H1 (cell line): ENCODE measurements at regions not wholly inside any gene's neighbourhood (a gene's known extent, or its start where the extent isn't known, plus 50 kb on each side); places are given as distances from the start of the nearest gene placed in this dataset.

Source experiments
- CTCF ChIA-PET: fragments of 300-600 bp; sonication (Branson Sonifier 250); formaldehyde crosslinking; loops from one replicate; lab custom pipeline; 2021; ENCODE audit not compliant: partially characterized antibody; lab: Charles Lee
- POLR2A ChIA-PET: fragments of 300-600 bp; sonication (Branson Sonifier 250); formaldehyde crosslinking; loops from one replicate; lab custom pipeline; 2021; ENCODE audit warnings: inconsistent platforms; ENCODE audit not compliant: partially characterized antibody; lab: Charles Lee
- DNase-seq, 2 experiments: peaks; one replicate each; pipeline versions ENCODE4 v3.0.0 to v3.0.0-alpha.2; 2010 to 2022; ENCODE audit warnings: low spot score in 2 of 2, low read depth in 1 of 2, mixed read lengths in 1 of 2
- FAIRE-seq: peaks from 2 replicates; lab custom pipeline; 2011; peaks lifted over from hg19 to GRCh38; lab: Jason Lieb, UNC
- H2AFZ ChIP-seq: 2 replicates; pipeline ENCODE4 v1.8.1; 2012; ENCODE audit warnings: low read length, inconsistent platforms
- H2AK5ac ChIP-seq: 2 replicates; pipeline ENCODE4 v1.6.1; 2013; ENCODE audit warnings: low read depth, low read length
- H2BK120ac ChIP-seq: replicated peaks from 2 replicates; pipeline ENCODE3; 2013; ENCODE audit warnings: low read depth, low read length, inconsistent platforms
- H2BK12ac ChIP-seq: 2 replicates; pipeline ENCODE4 v1.6.1; 2013; ENCODE audit warnings: low read depth, low read length
- H2BK15ac ChIP-seq: 2 replicates; pipeline ENCODE4 v1.6.1; 2013; ENCODE audit warnings: low read length
- H2BK20ac ChIP-seq: 2 replicates; pipeline ENCODE4 v1.6.1; 2013; ENCODE audit warnings: low read length
- H2BK5ac ChIP-seq: 2 replicates; pipeline ENCODE4 v1.6.1; 2013; ENCODE audit warnings: low read depth, low read length
- H3K14ac ChIP-seq: 2 replicates; pipeline ENCODE4 v1.6.1; 2013; ENCODE audit warnings: inconsistent platforms; ENCODE audit not compliant: insufficient read length
- H3K18ac ChIP-seq: 2 replicates; pipeline ENCODE4 v1.6.1; 2013; ENCODE audit warnings: low read length; ENCODE audit errors: extremely low read depth
- H3K23ac ChIP-seq: 2 replicates; pipeline ENCODE4 v1.6.1; 2013; ENCODE audit warnings: inconsistent platforms; ENCODE audit not compliant: insufficient read length
- H3K23me2 ChIP-seq: 2 replicates; pipeline ENCODE4 v1.6.1; 2013; ENCODE audit warnings: low read depth, low read length
- H3K27ac ChIP-seq: 2 replicates; pipeline ENCODE4 v1.6.1; 2011; ENCODE audit warnings: low read depth, low read length, inconsistent platforms
- H3K27me3 ChIP-seq, 4 experiments: replicated peaks in 1 of 4; 1 replicate in 1 of 4; 2 replicates in 3 of 4; pipeline versions ENCODE4 v1.6.1 to v1.8.1; 2011 to 2013; ENCODE audit warnings: low read length in 3 of 4, mild to moderate bottlenecking in 3 of 4, inconsistent platforms in 2 of 4, mixed read lengths in 2 of 4, moderate library complexity in 1 of 4; ENCODE audit not compliant: control insufficient read depth in 3 of 4, insufficient read depth in 3 of 4; ENCODE audit errors: extremely low read depth in 1 of 4
- H3K36me3 ChIP-seq, 4 experiments: 2 replicates each; pipeline versions ENCODE4 v1.6.1 to v1.8.1; 2011 to 2013; ENCODE audit warnings: mild to moderate bottlenecking in 4 of 4, low read length in 3 of 4, moderate library complexity in 2 of 4, control low read depth in 1 of 4, inconsistent platforms in 1 of 4; ENCODE audit not compliant: insufficient read depth in 4 of 4, control insufficient read depth in 2 of 4
- H3K4ac ChIP-seq: replicated peaks from 2 replicates; pipeline ENCODE3; 2013; ENCODE audit warnings: low read length, low read depth, mixed read lengths, inconsistent platforms; ENCODE audit not compliant: insufficient read length
- H3K4me1 ChIP-seq, 4 experiments: replicated peaks in 1 of 4; 1 replicate in 1 of 4; 2 replicates in 3 of 4; pipeline versions ENCODE4 v1.6.1 to v1.8.1; 2011 to 2013; ENCODE audit warnings: low read length in 3 of 4, inconsistent platforms in 2 of 4, mixed read lengths in 1 of 4; ENCODE audit not compliant: insufficient read depth in 4 of 4, control insufficient read depth in 3 of 4
- H3K4me2 ChIP-seq, 2 experiments: 2 replicates each; pipeline versions ENCODE4 v1.6.1 to v1.8.1; 2011 to 2013; ENCODE audit warnings: low read depth in 2 of 2, low read length in 2 of 2, control low read depth in 1 of 2, inconsistent platforms in 1 of 2, mild to moderate bottlenecking in 1 of 2; ENCODE audit not compliant: insufficient read depth in 1 of 2
- H3K4me3 ChIP-seq, 4 experiments: fragments of 200-600, 300-600 bp in 1 of 4; sonication (generic), shearing (Covaris generic), sonication (Bioruptor Twin) in 1 of 4; 2 replicates each; pipeline versions ENCODE4 v1.5.1 to v1.8.1; 2011 to 2016; ENCODE audit warnings: low read length in 4 of 4, low read depth in 3 of 4, control low read depth in 2 of 4, inconsistent platforms in 2 of 4, mild to moderate bottlenecking in 2 of 4, mixed read lengths in 1 of 4, moderate library complexity in 1 of 4; ENCODE audit not compliant: insufficient read depth in 2 of 4; ENCODE audit errors: extremely low read depth in 1 of 4
- H3K56ac ChIP-seq: replicated peaks from 2 replicates; pipeline ENCODE3; 2013; ENCODE audit warnings: low read depth, mild to moderate bottlenecking, mixed read lengths, low read length, inconsistent platforms; ENCODE audit not compliant: insufficient read length
- H3K79me1 ChIP-seq: 2 replicates; pipeline ENCODE4 v1.6.1; 2013; ENCODE audit warnings: low read depth, low read length, control low read depth
- H3K79me2 ChIP-seq, 2 experiments: 2 replicates each; pipeline versions ENCODE4 v1.6.1 to v1.8.1; 2012 to 2013; ENCODE audit warnings: low read length in 2 of 2, mild to moderate bottlenecking in 2 of 2, inconsistent platforms in 1 of 2; ENCODE audit not compliant: insufficient read depth in 2 of 2, control insufficient read depth in 1 of 2
- H3K9ac ChIP-seq, 4 experiments: replicated peaks in 1 of 4; 1 replicate in 1 of 4; 2 replicates in 3 of 4; pipeline versions ENCODE4 v1.6.1 to v1.8.1; 2011 to 2013; ENCODE audit warnings: low read depth in 3 of 4, low read length in 3 of 4, control low read depth in 2 of 4, mild to moderate bottlenecking in 2 of 4, moderate library complexity in 2 of 4, inconsistent platforms in 1 of 4; ENCODE audit errors: extremely low read depth in 1 of 4
- H3K9me3 ChIP-seq, 2 experiments: 2 replicates each; pipeline versions ENCODE4 v1.6.1 to v1.8.1; 2012 to 2013; ENCODE audit warnings: mild to moderate bottlenecking in 2 of 2, moderate library complexity in 2 of 2, control low read depth in 1 of 2, inconsistent platforms in 1 of 2, low read depth in 1 of 2, low read length in 1 of 2, mixed read lengths in 1 of 2; ENCODE audit not compliant: insufficient read depth in 2 of 2
- H4K20me1 ChIP-seq, 2 experiments: replicated peaks in 1 of 2; 2 replicates each; pipeline versions ENCODE3 to v1.8.1; 2011 to 2013; ENCODE audit warnings: inconsistent platforms in 2 of 2, low read length in 2 of 2, mild to moderate bottlenecking in 1 of 2; ENCODE audit not compliant: insufficient read depth in 2 of 2, control insufficient read depth in 1 of 2
- H4K5ac ChIP-seq: 2 replicates; pipeline ENCODE4 v1.6.1; 2013; ENCODE audit warnings: low read length, low read depth, mixed read lengths, inconsistent platforms; ENCODE audit not compliant: insufficient read length
- H4K8ac ChIP-seq: 2 replicates; pipeline ENCODE4 v1.8.0; 2013; ENCODE audit warnings: mild to moderate bottlenecking, moderate library complexity, low read length, inconsistent platforms; ENCODE audit not compliant: insufficient read depth; ENCODE audit errors: extremely low read depth
- H4K91ac ChIP-seq: replicated peaks from 2 replicates; pipeline ENCODE3; 2013; ENCODE audit warnings: low read length, mixed read lengths, inconsistent platforms; ENCODE audit not compliant: insufficient read length
- EGR1 ChIP-seq: IDR thresholded peaks from 2 replicates; pipeline ENCODE4 v1.6.1; 2011; ENCODE audit warnings: low read depth, low read length, borderline replicate concordance
- KDM1A ChIP-seq: fragments of 200-600, 300-600 bp; sonication (generic); IDR thresholded peaks from 2 replicates; pipeline ENCODE4 v1.7.1; 2016; ENCODE audit warnings: mild to moderate bottlenecking, low read length, borderline replicate concordance
- RFX5 ChIP-seq: IDR thresholded peaks from 2 replicates; pipeline ENCODE4 v1.6.1; 2011; ENCODE audit warnings: low read depth, low read length, improper control_type of control experiment, borderline replicate concordance
- WGBS, 2 experiments: shearing (Covaris generic) in 1 of 2; methylation state at CpG; one replicate each; pipeline versions ENCODE4 v1.1.6 to v1.1.7; 2013 to 2015; ENCODE audit warnings: low lambda C conversion rate in 2 of 2, mixed read lengths in 2 of 2, inconsistent platforms in 1 of 2, low coverage in 1 of 2, missing lambda C conversion rate in 1 of 2; ENCODE audit not compliant: insufficient replicate concordance in 2 of 2, insufficient coverage in 1 of 2, insufficient read length in 1 of 2; ENCODE audit errors: extremely low coverage in 1 of 2, missing lambda C conversion rate in 1 of 2; 5-methylcytosine and 5-hydroxymethylcytosine counted together
- TF ChIP-seq, protein P1 (sequence below): IDR thresholded peaks from 2 replicates; pipeline ENCODE4 v1.6.1; 2011; ENCODE audit warnings: low read length, improper control_type of control experiment
- TF ChIP-seq, protein P2 (sequence below): IDR thresholded peaks from 2 replicates; pipeline ENCODE4 v1.6.1; 2012; ENCODE audit warnings: inconsistent platforms

DNA sequence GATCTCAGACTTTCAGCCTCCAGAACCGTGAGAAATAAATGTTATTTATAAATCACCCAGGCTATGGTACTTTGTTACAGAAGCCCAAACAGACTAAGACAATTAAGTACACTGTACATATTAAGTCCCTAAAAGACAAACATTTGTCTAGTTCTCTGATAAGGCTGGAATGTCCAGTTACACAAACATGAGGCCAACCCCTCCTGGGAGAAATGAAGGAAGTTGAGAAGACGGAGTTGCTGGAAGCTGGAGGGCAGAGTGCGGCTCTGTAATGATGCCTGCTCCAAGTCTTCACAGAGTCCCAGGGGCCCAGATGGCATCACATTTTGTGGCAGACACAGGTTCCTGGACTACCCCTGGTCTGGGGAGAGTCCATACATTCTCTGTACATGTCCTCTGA, 79.2 kb upstream of the ST8SIA3 start:
- Histone ChIP-seq H3K4me1 (peaks cover 0 to 2% (median 0%) of the 10 kb centered on the region in 4 experiments; a peak in 1 of 7 replicates), H4K5ac (no peak overlapping the region), H2BK12ac (no peak overlapping the region), H3K4ac (no peak overlapping the region), H3K4me2 (no peak overlapping the region), H3K56ac (no peak overlapping the region), H2BK120ac (no peak overlapping the region), H3K18ac (no peak overlapping the region), H3K27me3 (no peaks in the 10 kb centered on the region), H3K27ac (no peak overlapping the region), H4K91ac (no peak overlapping the region), H4K8ac (no peak overlapping the region), H2BK15ac (no peak overlapping the region), H3K23ac (no peak overlapping the region), H2BK20ac (no peak overlapping the region), H3K79me2 (no peaks in the 10 kb centered on the region), H3K36me3 (no peaks in the 10 kb centered on the region), H2AK5ac (no peak overlapping the region), H3K79me1 (no peaks in the 10 kb centered on the region), H3K9ac (no peak overlapping the region), H2AFZ (no peak overlapping the region), H3K4me3 (no peak overlapping the region), H3K14ac (no peak overlapping the region), H4K20me1 (no peaks in the 10 kb centered on the region), H3K9me3 (no peaks in the 10 kb centered on the region), H2BK5ac (no peak overlapping the region), H3K23me2 (no peaks in the 10 kb centered on the region)
- no peak for TF ChIP-seq RFX5
- TF ChIP-seq, protein P1, sequence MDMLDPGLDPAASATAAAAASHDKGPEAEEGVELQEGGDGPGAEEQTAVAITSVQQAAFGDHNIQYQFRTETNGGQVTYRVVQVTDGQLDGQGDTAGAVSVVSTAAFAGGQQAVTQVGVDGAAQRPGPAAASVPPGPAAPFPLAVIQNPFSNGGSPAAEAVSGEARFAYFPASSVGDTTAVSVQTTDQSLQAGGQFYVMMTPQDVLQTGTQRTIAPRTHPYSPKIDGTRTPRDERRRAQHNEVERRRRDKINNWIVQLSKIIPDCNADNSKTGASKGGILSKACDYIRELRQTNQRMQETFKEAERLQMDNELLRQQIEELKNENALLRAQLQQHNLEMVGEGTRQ, result no peak
- TF ChIP-seq, protein P2, sequence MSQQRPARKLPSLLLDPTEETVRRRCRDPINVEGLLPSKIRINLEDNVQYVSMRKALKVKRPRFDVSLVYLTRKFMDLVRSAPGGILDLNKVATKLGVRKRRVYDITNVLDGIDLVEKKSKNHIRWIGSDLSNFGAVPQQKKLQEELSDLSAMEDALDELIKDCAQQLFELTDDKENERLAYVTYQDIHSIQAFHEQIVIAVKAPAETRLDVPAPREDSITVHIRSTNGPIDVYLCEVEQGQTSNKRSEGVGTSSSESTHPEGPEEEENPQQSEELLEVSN, result no peak
- no peak for TF ChIP-seq KDM1A
- TF ChIP-seq EGR1, result no peak
- 90% methylated on average over 3 of the region's 3 CpGs; no CpG with 5 or more reads in 1 of the 2 experiments for WGBS, 2 experiments
- ChIA-PET CTCF (no interaction called here), POLR2A (no interaction called here)
- FAIRE-seq (no peak), DNase-seq (no peak)
